DND-41 (cell line): ENCODE measurements at regions not wholly inside any gene's neighbourhood (a gene's known extent, or its start where the extent isn't known, plus 50 kb on each side); places are given as distances from the start of the nearest gene placed in this dataset.
"Not testable (repeated sequence)": the region's sequence is repeated elsewhere in the genome, so short reads cannot be mapped to it uniquely, and the experiment has no call there.

ENCODE experiments used
- CTCF ChIP-seq: IDR thresholded peaks from 2 replicates; pipeline ENCODE4 v1.5.1; 2012; ENCODE audit warnings: borderline replicate concordance, low read length, moderate library complexity, mild to moderate bottlenecking; ENCODE audit not compliant: poor library complexity, severe bottlenecking; ENCODE audit errors: extremely low read depth
- EZH2 ChIP-seq: IDR thresholded peaks from 3 replicates; pipeline ENCODE4 v1.6.1; 2012; ENCODE audit warnings: borderline replicate concordance, low read depth, mild to moderate bottlenecking, moderate library complexity, low read length, inconsistent platforms; ENCODE audit not compliant: severe bottlenecking

DNA sequence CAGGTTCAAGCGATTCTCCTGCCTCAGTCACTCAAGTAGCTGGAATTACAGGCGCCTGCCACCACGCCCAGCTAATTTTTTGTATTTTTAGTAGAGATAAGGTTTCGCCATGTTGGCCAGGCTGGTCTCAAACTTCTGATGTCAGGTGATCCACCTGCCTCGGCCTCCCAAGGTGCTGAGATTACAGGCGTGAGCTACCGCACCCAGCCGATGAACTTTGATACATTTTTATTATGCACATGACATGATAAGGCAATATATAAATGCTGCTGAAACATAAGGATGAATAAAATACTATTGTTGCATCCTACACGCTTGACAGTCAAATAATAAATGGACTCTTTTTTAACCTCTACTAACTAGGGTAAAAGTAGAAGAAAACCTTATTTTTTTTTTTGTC is 1380.4 kb upstream of the SLC39A10 start:
- not testable (repeated sequence) for TF ChIP-seq CTCF, EZH2
